ENCODE measurements at regions not wholly inside any gene's neighbourhood (a gene's known extent, or its start where the extent isn't known, plus 50 kb on each side); places are given as distances from the start of the nearest gene placed in this dataset.

DNA sequence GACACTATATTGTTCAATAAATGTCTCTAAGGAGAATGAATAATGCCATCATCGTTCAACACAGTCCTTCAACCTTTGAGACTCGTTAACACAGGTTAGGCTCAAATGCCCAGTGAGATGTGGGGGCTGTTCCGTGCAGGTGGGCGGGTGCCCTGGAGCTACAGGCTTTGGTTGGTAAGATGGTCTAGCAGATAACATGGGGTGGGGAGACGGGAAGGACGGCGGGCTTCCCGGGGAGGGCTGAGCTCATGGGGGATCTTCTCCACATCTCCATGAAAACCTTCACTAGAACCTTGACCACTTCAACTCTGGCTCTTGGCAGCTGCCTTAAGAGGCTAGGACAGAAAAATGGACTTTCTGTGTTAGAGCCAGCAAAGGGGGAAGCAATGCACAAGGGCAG lies 134.1 kb upstream of the TCERG1L start:
- no peak for ATAC-seq

DNA sequence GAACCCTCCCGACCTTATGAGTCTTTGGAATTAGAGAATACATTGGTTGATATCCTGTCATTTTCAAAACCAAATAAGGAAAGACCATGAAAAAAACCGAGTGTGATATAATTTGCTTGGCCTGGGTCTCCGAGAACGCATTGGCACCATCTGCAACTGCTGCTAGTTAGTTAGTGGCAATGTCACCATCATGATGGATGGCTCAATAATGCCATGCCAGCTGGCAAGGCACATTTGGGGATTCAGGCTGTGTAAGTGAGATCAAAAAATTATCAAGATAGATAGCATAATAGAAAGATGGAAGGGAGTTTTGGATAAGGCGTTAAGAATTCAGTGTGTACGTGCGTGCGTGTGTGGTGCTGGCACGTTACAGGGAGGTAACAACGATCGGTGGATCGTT lies 134.7 kb upstream of the TCERG1L start:
- ATAC-seq, result no peak

DNA sequence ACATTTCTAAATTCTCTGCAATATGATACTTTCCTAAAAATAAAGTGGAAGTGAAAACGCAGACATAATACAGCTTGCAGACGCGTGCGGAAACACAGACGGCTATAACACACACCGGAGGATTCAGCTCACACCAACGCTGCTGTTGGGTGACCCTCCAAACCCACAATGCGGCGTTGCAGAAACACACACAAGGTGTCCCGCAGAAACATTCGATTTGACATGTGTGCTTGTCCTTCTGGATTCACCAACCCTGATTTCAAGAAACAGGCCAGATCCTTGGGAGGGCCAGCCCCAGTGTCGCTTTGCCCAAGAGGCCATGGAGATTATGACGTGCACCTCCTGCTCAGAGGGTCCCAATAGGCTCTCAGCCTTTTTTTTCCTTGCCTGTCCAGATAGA lies 136.7 kb upstream of the TCERG1L start:
- ATAC-seq, result no peak

GRCh38 chr10:131448883-131449282 lies 137.4 kb upstream of the TCERG1L start:
- ATAC-seq, result no peak

GRCh38 chr10:131450216-131450765 lies 138.8 kb upstream of the TCERG1L start:
- no peak for ATAC-seq

- ATAC-seq, result no peak
Observed at GRCh38 chr10:131451407-131452015, 140.0 kb upstream of the TCERG1L start.

DNA sequence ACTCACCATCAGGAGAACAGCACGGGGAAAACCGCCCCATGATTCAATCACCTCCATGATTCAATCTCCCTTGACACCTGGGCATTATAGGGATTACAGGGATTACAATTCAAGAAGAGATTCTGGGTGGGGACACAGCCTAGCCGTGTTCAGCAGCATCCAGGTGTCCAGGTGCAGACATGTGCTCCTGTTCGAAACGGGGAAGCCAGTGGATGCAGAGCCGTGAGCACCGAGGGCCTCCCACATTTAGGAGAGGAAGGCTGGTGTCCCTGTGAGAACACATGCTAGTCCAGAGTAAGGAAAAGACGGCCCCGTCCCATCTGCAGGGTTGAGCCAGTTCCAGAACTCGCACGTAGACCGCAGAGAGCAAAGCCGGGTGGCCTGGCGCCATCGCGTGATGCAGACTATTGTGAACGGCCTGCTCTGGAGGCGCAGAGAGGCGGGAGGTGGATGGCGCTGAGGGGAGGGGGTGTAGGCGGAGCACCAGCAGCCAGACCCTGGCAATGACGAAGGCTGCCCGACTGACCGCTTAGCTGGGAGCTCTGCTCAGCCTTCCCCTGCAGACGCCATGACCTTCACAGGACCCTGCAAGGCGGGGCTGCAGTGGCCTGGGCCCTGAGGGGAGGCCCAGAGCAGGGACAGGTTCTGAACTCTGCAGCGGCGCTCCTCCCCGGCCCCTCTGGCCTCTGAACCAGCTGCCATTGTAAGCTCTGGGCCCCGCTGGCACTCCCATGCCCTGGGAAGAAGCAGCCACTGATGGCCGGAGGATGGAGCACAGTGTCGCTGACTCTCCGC lies 141.6 kb upstream of the TCERG1L start:
- no peak for ATAC-seq

DNA sequence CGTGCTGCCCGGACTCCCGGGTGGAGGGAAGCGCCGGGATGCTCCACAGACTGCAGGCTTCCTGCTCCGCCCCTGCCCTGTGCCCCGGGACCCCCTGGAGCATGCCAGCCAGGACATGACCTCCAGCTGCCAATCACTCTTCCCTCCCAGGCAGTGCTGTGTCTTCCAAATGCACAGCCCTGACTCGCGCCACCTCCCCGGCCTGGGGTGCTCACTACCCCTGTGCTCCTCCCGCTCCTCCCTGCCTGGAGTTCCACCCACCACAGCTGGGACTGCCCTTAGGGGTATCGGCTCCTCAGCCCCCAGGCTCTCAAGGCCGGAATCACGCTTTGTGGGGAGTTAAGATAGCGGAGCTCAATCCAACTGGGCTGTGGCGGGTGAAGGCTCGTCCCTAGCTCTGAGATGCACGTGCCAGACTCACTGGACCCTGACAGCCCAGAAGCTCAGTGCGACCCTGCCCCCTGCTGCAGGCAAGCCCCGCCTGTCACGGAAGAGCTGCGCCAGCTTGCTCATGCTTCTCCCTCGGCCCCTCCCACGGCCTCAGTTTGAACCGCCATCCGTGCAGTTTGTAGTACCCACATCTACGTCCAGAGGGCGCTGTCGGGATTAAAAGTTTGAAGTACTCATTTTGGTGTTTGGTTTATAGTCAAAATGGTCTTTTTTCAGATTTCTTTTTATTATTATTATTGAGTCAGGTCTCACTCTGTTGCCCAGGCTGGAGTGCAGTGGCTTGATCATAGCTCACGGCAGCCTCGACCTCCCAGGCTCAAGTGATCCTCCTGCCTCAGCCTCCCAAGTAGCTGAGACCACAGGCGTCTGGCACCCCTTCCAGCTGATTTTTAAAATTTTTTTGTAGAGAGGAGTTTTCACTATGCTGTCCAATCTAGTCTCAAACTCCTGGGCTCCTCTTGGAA lies 142.5 kb upstream of the TCERG1L start:
- no peak for ATAC-seq

GRCh38 chr10:131456411-131456810 lies 144.9 kb upstream of the TCERG1L start:
- ATAC-seq, result no peak

DNA sequence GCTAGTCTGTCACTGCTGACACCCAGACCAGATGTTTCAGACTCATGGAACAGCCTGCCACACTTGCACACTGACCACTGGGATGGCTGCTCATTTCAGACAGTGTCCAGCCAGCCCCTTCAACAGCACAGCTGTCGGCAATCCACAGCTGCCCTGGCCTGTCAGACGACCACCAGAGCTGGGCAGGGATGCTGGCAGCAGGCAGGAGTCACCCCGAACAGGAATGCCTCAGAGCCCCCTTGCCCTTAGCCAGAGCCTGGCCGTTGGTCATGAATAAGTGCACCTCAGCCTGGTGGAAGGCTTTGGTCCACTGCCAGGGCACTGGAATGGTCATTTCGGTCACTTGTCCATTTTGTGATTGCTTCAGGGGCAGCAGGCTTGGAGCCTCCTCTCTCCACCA lies 149.6 kb upstream of the TCERG1L start:
- no peak for ATAC-seq

GRCh38 chr10:131464789-131465188 lies 153.3 kb upstream of the TCERG1L start:
- ATAC-seq, result no peak

DNA sequence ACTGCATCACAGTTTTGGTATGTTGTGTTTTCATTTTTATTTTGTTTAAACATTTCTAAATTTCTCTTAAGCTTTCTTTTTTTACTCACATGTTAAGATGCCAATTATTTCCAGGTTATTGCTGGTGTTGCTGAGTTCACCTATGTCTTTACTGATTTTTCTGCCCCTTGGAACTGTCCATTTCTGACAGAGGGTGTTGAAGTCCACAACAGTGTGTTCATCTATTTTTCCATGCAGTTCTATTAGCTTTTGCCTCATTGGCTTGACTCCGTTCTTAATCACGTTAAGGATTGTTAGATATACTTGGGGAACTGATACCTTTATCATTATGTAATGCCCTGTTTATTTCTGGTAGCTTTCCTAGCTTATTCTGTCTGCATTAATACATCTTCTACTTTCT lies 158.0 kb upstream of the TCERG1L start:
- no peak for ATAC-seq

DNA sequence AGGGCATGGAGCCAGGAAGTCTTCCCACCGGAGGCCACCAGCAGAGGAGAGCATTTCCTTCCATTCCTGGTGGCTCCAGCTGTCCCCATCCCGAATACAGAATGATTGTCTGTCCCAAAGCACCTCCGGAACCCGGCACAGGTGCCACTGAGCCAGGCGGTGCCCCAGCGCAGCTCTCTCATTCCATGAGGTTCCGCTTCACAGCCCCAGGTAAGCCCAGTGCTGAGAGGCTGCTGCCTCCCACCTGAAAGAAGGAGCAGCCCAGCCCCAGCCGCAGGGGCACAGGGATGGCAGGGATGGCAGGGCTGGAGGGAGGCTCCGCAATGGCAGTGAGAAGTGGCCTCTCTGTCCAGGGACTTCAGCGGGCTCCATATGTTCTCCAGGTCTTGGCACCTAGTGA lies 162.1 kb upstream of the TCERG1L start:
- no peak for ATAC-seq

- no peak for ATAC-seq
Observed at GRCh38 chr10:131474416-131474815, 162.9 kb upstream of the TCERG1L start.

- no peak for ATAC-seq
Observed at GRCh38 chr10:131475043-131475442, 163.5 kb upstream of the TCERG1L start.

DNA sequence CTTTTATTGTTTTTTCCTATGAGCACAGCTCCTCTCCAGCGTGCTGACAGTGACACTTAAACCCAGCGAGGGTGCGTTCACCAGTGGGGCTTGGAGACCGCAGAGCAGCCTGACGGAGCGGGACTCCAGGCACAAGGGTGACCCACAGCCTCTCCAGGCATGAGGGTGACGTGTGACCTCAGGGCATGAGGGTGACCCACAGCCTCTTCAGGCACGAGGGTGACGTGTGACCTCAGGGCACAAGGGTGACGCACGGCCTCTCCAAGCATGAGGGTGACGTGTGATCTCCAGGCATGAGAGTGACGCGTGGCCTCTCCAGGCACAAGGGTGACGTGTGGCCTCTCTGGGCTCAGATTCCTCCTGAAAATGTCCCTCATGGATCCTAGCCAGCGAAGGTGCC lies 164.3 kb upstream of the TCERG1L start:
- no peak for ATAC-seq

DNA sequence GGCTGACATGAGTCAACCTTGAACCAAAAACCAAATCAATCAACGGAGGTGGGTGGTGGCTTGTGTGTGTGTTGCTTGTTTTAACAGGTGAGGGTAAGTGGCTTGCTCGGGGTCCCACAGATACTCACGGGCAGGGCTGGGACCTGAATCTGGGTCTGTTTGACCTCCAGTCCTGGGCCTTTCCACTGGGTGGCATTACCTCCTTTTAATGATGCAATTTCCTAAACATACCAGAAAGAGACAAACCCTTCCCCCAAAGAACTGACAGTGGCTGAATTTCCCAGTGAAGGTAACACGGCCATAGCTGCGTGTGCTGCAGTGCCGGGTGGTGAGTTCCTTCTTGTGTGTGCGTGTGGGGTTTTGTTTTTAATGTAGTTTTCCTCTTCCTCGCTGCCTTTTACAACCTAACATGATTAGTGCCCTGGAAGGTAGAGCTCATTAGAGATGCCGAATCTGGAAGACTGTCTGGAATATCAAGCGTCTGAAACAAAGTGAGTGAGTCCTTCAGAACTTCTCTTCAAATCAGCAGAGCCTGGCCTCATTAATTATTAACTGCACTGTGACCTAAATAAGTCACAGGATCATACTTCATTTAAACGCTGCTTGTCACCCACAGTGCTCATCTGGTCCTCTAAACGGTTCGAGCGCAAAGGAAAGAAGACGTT lies 166.1 kb upstream of the TCERG1L start:
- no peak for ATAC-seq

GRCh38 chr10:131478377-131478989 lies 167.0 kb upstream of the TCERG1L start:
- no peak for ATAC-seq

DNA sequence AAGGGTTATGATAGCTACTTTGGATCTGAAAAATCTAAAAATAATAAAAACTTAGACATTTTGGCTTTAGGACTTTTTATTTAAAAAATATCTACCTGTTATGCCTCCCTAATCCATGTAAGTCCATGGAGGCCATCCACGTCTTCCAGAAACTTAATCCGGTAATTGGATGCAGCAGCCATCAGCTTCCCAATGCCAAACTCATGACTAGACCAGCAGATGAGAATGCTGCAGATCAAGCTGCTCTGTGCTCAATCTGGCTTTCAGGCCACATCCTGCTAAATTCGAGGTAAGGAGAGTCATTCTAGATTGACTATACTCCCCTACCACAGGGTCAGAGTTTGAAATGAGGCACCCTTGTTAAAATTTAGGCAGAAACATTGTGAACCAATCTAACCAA lies 168.5 kb upstream of the TCERG1L start:
- ATAC-seq, result no peak

- ATAC-seq, result no peak
Observed at GRCh38 chr10:131480861-131481260, 169.3 kb upstream of the TCERG1L start.

- ATAC-seq, result no peak
Observed at GRCh38 chr10:131485732-131486131, 174.2 kb upstream of the TCERG1L start.

DNA sequence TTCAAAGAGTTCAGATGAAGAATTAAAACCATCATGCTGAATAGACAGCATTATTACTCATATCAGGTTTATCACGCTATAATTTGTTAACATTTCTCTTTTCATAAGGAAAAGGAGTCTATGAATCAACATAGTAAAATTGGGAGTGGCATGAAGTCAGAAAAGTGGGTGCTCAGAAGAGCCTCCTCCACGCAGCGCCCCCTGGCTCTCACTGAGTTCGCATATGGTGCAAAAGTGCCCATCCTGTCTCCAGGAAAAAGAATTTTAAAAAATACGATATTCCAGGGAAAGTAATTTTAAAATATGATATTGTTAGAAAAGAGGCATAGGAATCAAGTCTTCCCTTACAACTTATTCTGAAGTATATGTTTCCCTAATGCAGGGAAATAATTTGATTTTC lies 176.3 kb upstream of the TCERG1L start:
- no peak for ATAC-seq

Measured in activated CD4-positive, CD25-positive, alpha-beta regulatory T cell treated with anti-CD3 and anti-CD28 coated beads, Interleukin-2, amount 50 U/mL, for 24 hours (primary cell).